CD4-positive, alpha-beta memory T cell (primary cell): ENCODE measurements at regions not wholly inside any gene's neighbourhood (a gene's known extent, or its start where the extent isn't known, plus 50 kb on each side); places are given as distances from the start of the nearest gene placed in this dataset.

ENCODE experiments used
- CTCF ChIA-PET: fragments of 350-600 bp; sonication (Branson Sonifier 250); formaldehyde crosslinking; loops from one replicate; lab custom pipeline; 2021; ENCODE audit warnings: inconsistent platforms; ENCODE audit not compliant: partially characterized antibody; lab: Charles Lee
- POLR2A ChIA-PET: fragments of 350-600 bp; sonication (Branson Sonifier 250); formaldehyde crosslinking; loops from one replicate; lab custom pipeline; 2021; ENCODE audit not compliant: partially characterized antibody; lab: Charles Lee
- DNase-seq, 5 donors: peaks; one replicate each; pipeline versions ENCODE4 v3.0.0 to v3.0.0-alpha.2; 2020 to 2022; ENCODE audit warnings: mixed read lengths in 1 of 5
- H3K27ac ChIP-seq: one replicate; pipeline ENCODE4 v1.7.0; 2013; ENCODE audit warnings: low read depth, low read length
- H3K27me3 ChIP-seq: 2 replicates; pipeline ENCODE4 v1.7.0; 2013; ENCODE audit warnings: mild to moderate bottlenecking, low read length, moderate library complexity; ENCODE audit not compliant: insufficient read depth
- H3K36me3 ChIP-seq: 2 replicates; pipeline ENCODE4 v1.7.0; 2013; ENCODE audit warnings: mild to moderate bottlenecking, low read length, moderate library complexity; ENCODE audit not compliant: insufficient read depth
- H3K4me1 ChIP-seq: 2 replicates; pipeline ENCODE4 v1.7.0; 2013; ENCODE audit warnings: mild to moderate bottlenecking, low read length, moderate library complexity; ENCODE audit not compliant: insufficient read depth
- H3K4me3 ChIP-seq, 2 donors: one replicate each; pipeline ENCODE4 v1.7.0; 2013; ENCODE audit warnings: low read length in 2 of 2, mild to moderate bottlenecking in 1 of 2
- H3K9me3 ChIP-seq, 2 donors: one replicate each; pipeline ENCODE4 v1.7.0; 2013; ENCODE audit warnings: low read length in 2 of 2, control low read depth in 1 of 2; ENCODE audit not compliant: control insufficient read depth in 1 of 2
- H3K27ac Mint-ChIP-seq, 7 donors: one replicate each; pipeline ENCODE4 v1.8.0; 2020 to 2021; ENCODE audit warnings: mixed read lengths in 7 of 7, mild to moderate bottlenecking in 6 of 7, inconsistent platforms in 3 of 7, moderate library complexity in 3 of 7
- H3K27me3 Mint-ChIP-seq, 2 donors: one replicate each; pipeline ENCODE4 v1.8.0; 2020 to 2021; ENCODE audit warnings: mixed read lengths in 2 of 2
- H3K36me3 Mint-ChIP-seq, 2 donors: one replicate each; pipeline ENCODE4 v1.8.0; 2020 to 2021; ENCODE audit warnings: mixed read lengths in 2 of 2, inconsistent platforms in 1 of 2, mild to moderate bottlenecking in 1 of 2
- H3K4me1 Mint-ChIP-seq, 4 donors: one replicate each; pipeline ENCODE4 v1.8.0; 2020 to 2021; ENCODE audit warnings: mixed read lengths in 4 of 4, mild to moderate bottlenecking in 1 of 4
- H3K4me3 Mint-ChIP-seq, 8 donors: one replicate each; pipeline ENCODE4 v1.8.0; 2020 to 2021; ENCODE audit warnings: mixed read lengths in 8 of 8, mild to moderate bottlenecking in 7 of 8, moderate library complexity in 6 of 8, inconsistent platforms in 3 of 8
- H3K9me3 Mint-ChIP-seq, 8 donors: one replicate each; pipeline ENCODE4 v1.8.0; 2020 to 2021; ENCODE audit warnings: mixed read lengths in 8 of 8, mild to moderate bottlenecking in 5 of 8, inconsistent platforms in 3 of 8, moderate library complexity in 1 of 8
- intact Hi-C: fragments of 100-400 bp; cut with micrococcal nuclease; formaldehyde crosslinking; loops from one replicate; pipeline ENCODE4 v1.15.1; 2023

DNA sequence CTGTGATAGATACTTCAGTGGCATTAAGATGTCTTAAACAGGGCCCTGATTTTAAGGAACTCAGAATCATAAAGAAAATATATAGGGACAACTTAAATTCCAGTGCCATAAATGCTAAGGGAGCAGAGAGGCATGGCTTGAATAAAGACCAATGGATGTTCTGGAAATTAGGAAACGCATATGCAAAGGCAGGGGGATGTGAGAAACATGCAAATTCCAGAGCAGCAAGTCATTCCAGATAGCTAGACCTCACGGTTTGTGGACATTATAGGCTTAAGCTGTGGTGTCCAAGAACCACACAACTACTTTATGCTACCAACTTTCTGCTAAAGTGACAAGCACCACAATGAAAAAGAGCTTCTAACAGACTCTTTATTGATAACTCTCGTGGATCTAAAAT, 132.6 kb upstream of the ANK2 start:
- Mint-ChIP-seq H3K27ac (no peak overlapping the region), H3K27me3 (peaks cover 0 to 1% of the 10 kb centered on the region in 2 donors), H3K9me3 (no peaks in the 10 kb centered on the region), H3K4me1 (no peaks in the 10 kb centered on the region), H3K4me3 (no peak overlapping the region), H3K36me3 (no peaks in the 10 kb centered on the region)
- Histone ChIP-seq H3K27me3 (no peaks in the 10 kb centered on the region), H3K36me3 (no peaks in the 10 kb centered on the region), H3K4me3 (no peak overlapping the region), H3K27ac (no peak overlapping the region), H3K9me3 (no peaks in the 10 kb centered on the region), H3K4me1 (no peaks in the 10 kb centered on the region)
- ChIA-PET CTCF (no interaction called here), POLR2A (no interaction called here)
- intact Hi-C loops = no loop called here
- no peak for DNase-seq

DNA sequence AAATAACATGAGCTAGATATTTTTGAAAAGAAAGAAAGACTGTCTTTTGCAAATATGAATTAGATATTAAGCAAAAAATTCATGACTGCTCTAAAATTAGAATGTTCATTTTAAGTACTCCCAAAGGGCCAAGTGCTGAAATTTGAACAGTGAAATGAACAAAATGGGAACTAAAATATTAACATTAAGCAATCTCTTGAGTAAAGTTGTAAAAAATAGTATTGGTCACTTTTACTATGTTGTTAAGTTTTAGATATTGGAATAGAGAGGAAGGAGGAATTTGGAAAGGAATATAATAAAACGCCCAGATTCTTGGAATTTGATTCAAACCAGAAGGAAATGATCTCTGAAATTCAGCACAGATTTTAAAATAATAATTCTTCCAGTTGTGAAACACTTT, 125.9 kb upstream of the ANK2 start:
- H3K36me3 ChIP-seq = no peaks in the 10 kb centered on the region
- H3K4me3 ChIP-seq = no peak overlapping the region
- no peaks in the 10 kb centered on the region for H3K27me3 ChIP-seq
- no peaks in the 10 kb centered on the region for H3K36me3 Mint-ChIP-seq
- POLR2A ChIA-PET = interaction anchor here (0.7 kb wide), 1 partner anchor 281 kb away, joined by 3 read pairs; no protein-coding TSS in a partner anchor
- peaks cover 0 to 3% of the 10 kb centered on the region in 2 donors for H3K27me3 Mint-ChIP-seq
- intact Hi-C loops = no loop called here
- no peaks in the 10 kb centered on the region for H3K4me1 Mint-ChIP-seq
- no peak overlapping the region for H3K4me3 Mint-ChIP-seq
- no peak overlapping the region for H3K27ac Mint-ChIP-seq
- CTCF ChIA-PET = interaction anchor here (0.7 to 1.4 kb wide), 4 partner anchors 12 to 378 kb away, joined by 3 to 6 read pairs (median 3); no protein-coding TSS in a partner anchor
- no peaks in the 10 kb centered on the region for H3K9me3 Mint-ChIP-seq
- no peak overlapping the region for H3K27ac ChIP-seq
- DNase-seq = no peak
- no peaks in the 10 kb centered on the region for H3K9me3 ChIP-seq
- H3K4me1 ChIP-seq = no peaks in the 10 kb centered on the region

DNA sequence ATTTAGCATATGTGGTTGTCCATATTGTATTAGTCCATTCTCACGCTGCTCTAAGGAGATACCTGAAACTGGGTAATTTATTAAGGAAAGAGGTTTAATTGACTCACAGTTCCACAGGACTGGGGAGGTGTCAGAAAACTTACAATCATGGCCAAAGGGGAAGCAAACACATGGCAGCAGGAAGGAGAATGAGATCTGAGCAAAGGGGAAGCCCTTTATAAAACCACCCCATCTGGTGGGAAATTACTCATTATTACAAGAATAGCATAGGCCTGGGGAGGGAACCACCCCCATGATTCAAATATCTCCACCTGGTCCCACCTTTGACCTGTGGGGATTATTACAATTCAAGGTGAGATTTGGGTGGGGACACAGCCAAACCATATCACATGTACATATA, 122.6 kb upstream of the ANK2 start:
- Mint-ChIP-seq H3K9me3 (peaks cover 0 to 2% (median 0%) of the 10 kb centered on the region in 8 donors), H3K4me1 (no peaks in the 10 kb centered on the region), H3K27ac (no peak overlapping the region), H3K4me3 (no peak overlapping the region), H3K36me3 (no peaks in the 10 kb centered on the region), H3K27me3 (peaks cover 3 to 8% of the 10 kb centered on the region in 2 donors)
- H3K27me3 ChIP-seq = no peaks in the 10 kb centered on the region
- H3K4me1 ChIP-seq = no peaks in the 10 kb centered on the region
- H3K9me3 ChIP-seq = no peaks in the 10 kb centered on the region
- POLR2A ChIA-PET = no interaction called here
- H3K36me3 ChIP-seq = no peaks in the 10 kb centered on the region
- intact Hi-C loops = no loop called here
- H3K27ac ChIP-seq = no peak overlapping the region
- DNase-seq = no peak
- CTCF ChIA-PET = no interaction called here
- no peak overlapping the region for H3K4me3 ChIP-seq

DNA sequence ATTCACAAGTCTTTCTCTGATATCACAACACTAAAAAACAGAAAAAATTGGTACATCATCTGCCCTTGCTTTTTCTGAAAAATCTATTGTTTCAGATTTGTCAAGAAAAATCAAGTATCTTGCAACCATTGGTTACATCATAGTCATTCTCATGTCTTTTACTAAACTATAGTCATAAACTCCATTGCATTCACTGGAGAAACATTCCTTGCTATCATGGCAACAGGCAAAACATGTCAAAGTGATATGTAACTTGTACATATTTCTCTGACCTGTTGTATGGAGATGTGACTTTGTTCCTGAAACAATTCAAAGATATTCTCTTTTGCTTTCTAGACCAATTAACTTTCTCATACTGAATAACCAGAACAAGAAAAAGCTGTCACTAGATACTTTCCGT, 121.9 kb upstream of the ANK2 start:
- Mint-ChIP-seq H3K4me1 (no peaks in the 10 kb centered on the region), H3K36me3 (no peaks in the 10 kb centered on the region), H3K27me3 (peaks cover 3 to 8% of the 10 kb centered on the region in 2 donors), H3K4me3 (no peak overlapping the region), H3K9me3 (peaks cover 0 to 2% (median 0%) of the 10 kb centered on the region in 8 donors), H3K27ac (no peak overlapping the region)
- POLR2A ChIA-PET = no interaction called here
- Histone ChIP-seq H3K27ac (no peak overlapping the region), H3K4me1 (no peaks in the 10 kb centered on the region), H3K4me3 (no peak overlapping the region), H3K27me3 (no peaks in the 10 kb centered on the region), H3K9me3 (no peaks in the 10 kb centered on the region), H3K36me3 (no peaks in the 10 kb centered on the region)
- intact Hi-C loops = no loop called here
- no peak for DNase-seq
- CTCF ChIA-PET = interaction anchor here (2.1 kb wide), 1 partner anchor 11 kb away, joined by 7 read pairs; no protein-coding TSS in a partner anchor

- Mint-ChIP-seq H3K4me3 (no peak overlapping the region), H3K27me3 (peaks cover 5 to 14% of the 10 kb centered on the region in 2 donors), H3K9me3 (peaks cover 0 to 2% (median 0%) of the 10 kb centered on the region in 8 donors), H3K36me3 (no peaks in the 10 kb centered on the region), H3K4me1 (no peaks in the 10 kb centered on the region), H3K27ac (no peak overlapping the region)
- POLR2A ChIA-PET = no interaction called here
- intact Hi-C loops = no loop called here
- CTCF ChIA-PET = interaction anchor here (0.6 to 1.0 kb wide), 2 partner anchors 21 to 49 kb away, joined by 3 read pairs; no protein-coding TSS in a partner anchor
- H3K27ac ChIP-seq = no peak overlapping the region
- no peaks in the 10 kb centered on the region for H3K27me3 ChIP-seq
- H3K4me1 ChIP-seq = no peaks in the 10 kb centered on the region
- no peaks in the 10 kb centered on the region for H3K9me3 ChIP-seq
- no peak for DNase-seq
- H3K36me3 ChIP-seq = no peaks in the 10 kb centered on the region
- no peak overlapping the region for H3K4me3 ChIP-seq
Observed at GRCh38 chr4:112931001-112931400, 118.5 kb upstream of the ANK2 start.

GRCh38 chr4:112933790-112934189, 115.7 kb upstream of the ANK2 start:
- intact Hi-C loops = no loop called here
- Histone ChIP-seq H3K36me3 (no peaks in the 10 kb centered on the region), H3K27me3 (no peaks in the 10 kb centered on the region), H3K4me1 (no peaks in the 10 kb centered on the region), H3K4me3 (no peak overlapping the region), H3K9me3 (no peaks in the 10 kb centered on the region), H3K27ac (no peak overlapping the region)
- no peak for DNase-seq
- ChIA-PET CTCF (no interaction called here), POLR2A (no interaction called here)
- H3K4me1 Mint-ChIP-seq = no peaks in the 10 kb centered on the region
- peaks cover 5 to 11% of the 10 kb centered on the region in 2 donors for H3K27me3 Mint-ChIP-seq
- no peak overlapping the region for H3K4me3 Mint-ChIP-seq
- H3K9me3 Mint-ChIP-seq = peaks cover 0 to 2% (median 0%) of the 10 kb centered on the region in 8 donors
- no peaks in the 10 kb centered on the region for H3K36me3 Mint-ChIP-seq
- H3K27ac Mint-ChIP-seq = no peak overlapping the region

DNA sequence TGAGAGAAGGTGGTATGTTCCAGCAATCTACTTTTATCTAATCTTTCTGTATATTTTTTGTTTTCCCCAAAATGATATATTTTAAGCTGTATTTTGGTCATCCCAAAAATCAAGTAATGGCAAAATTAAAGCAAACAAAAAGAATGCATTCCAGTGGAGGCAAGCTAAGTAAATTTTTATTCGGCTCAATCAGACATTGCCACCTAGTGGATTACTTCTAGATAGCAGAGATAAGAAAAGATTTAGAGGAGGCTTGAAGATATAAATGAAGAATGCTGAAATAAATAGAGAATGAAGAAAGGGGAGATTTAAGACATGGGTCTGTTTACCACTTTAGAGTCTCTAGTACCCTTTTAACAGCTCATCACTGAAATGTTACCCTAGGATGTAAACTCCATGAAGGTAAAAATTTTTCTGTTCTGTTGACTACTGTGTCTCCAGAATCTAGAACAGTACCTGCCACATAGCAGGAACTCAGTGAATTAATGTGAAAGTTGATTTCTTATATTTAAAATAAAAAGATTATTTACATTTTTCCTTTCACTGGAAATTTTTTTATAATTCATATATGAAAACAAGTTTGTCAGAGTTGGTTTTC, 110.9 kb upstream of the ANK2 start:
- H3K27ac Mint-ChIP-seq = no peak overlapping the region

More for the DNA sequence above, 110.9 kb upstream of the ANK2 start:
- ChIA-PET POLR2A (no interaction called here), CTCF (interaction anchor here (0.6 to 5.5 kb wide), 9 partner anchors 9 to 308 kb away, joined by 3 to 35 read pairs (median 6); no protein-coding TSS in a partner anchor)
- Histone ChIP-seq H3K27me3 (no peaks in the 10 kb centered on the region), H3K4me3 (no peak overlapping the region), H3K27ac (no peak overlapping the region), H3K4me1 (no peaks in the 10 kb centered on the region), H3K36me3 (no peaks in the 10 kb centered on the region), H3K9me3 (no peaks in the 10 kb centered on the region)
- H3K36me3 Mint-ChIP-seq = no peaks in the 10 kb centered on the region
- intact Hi-C loops = loop anchor here (1.0 to 5.0 kb wide), 3 partner anchors 305 to 836 kb away; no protein-coding TSS in a partner anchor
- no peaks in the 10 kb centered on the region for H3K4me1 Mint-ChIP-seq
- H3K9me3 Mint-ChIP-seq = no peaks in the 10 kb centered on the region
- no peak overlapping the region for H3K4me3 Mint-ChIP-seq
- DNase-seq = peak in 3 of 5 donors; percentile 1 to 11 (median 5)
- H3K27me3 Mint-ChIP-seq = peaks cover 6 to 10% of the 10 kb centered on the region in 2 donors
